ENCODE measurements at regions not wholly inside any gene's neighbourhood (a gene's known extent, or its start where the extent isn't known, plus 50 kb on each side); places are given as distances from the start of the nearest gene placed in this dataset.
A peak's percentile ranks its signal among the peaks of the same experiment; 100 is the strongest.

DNA sequence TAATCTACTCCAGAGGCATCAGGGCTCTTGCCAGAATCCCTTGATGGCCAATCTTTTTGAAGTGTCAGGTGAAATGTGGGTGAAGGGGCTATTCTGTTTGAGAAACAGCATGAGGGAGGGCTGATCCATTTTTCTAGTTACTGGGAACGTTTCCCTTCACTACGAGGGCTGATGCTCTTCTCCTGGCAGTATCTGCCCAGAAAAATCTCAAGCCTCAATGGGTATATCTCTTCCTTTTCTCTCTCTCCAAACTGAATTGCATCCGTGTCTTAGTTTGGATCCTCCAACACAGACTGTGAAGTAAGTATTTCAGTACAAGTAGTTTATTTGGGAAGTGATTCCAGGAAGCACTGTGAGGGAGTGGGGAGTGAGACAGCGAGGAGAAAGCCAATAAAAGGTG, 113.0 kb upstream of the NAV2 start:
- no peaks in the 10 kb centered on the region for H3K27me3 ChIP-seq
- no peak for DNase-seq (ENCODE audit: low spot score in 2 of 2)
- no peaks in the 10 kb centered on the region for H3K9me3 ChIP-seq
- H3K4me1 ChIP-seq: peaks cover 0 to 21% (median 8%) of the 10 kb centered on the region in 4 donors
- no peaks in the 10 kb centered on the region for H3K36me3 ChIP-seq
- no peak overlapping the region for H3K27ac ChIP-seq
- TF ChIP-seq, protein P1, sequence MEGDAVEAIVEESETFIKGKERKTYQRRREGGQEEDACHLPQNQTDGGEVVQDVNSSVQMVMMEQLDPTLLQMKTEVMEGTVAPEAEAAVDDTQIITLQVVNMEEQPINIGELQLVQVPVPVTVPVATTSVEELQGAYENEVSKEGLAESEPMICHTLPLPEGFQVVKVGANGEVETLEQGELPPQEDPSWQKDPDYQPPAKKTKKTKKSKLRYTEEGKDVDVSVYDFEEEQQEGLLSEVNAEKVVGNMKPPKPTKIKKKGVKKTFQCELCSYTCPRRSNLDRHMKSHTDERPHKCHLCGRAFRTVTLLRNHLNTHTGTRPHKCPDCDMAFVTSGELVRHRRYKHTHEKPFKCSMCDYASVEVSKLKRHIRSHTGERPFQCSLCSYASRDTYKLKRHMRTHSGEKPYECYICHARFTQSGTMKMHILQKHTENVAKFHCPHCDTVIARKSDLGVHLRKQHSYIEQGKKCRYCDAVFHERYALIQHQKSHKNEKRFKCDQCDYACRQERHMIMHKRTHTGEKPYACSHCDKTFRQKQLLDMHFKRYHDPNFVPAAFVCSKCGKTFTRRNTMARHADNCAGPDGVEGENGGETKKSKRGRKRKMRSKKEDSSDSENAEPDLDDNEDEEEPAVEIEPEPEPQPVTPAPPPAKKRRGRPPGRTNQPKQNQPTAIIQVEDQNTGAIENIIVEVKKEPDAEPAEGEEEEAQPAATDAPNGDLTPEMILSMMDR (IDR thresholded peaks at IDR 0.05): no peak
- TF ChIP-seq EP300 (IDR thresholded peaks at IDR 0.05) (no peak), POLR2A (IDR thresholded peaks at IDR 0.05) (no peak)
- 68 to 71% methylated on average over 4 of the region's 4 CpGs for WGBS, 2 donors
- H3K4me3 ChIP-seq: no peak overlapping the region

- H3K4me1 ChIP-seq: peaks cover 0 to 21% (median 8%) of the 10 kb centered on the region in 4 donors
- WGBS, 2 donors: 82 to 91% methylated on average over 4 of the region's 4 CpGs
- no peak for TF ChIP-seq EP300 (IDR thresholded peaks at IDR 0.05)
- TF ChIP-seq POLR2A (IDR thresholded peaks at IDR 0.05): no peak
- TF ChIP-seq, protein P1 (IDR thresholded peaks at IDR 0.05): no peak
- no peaks in the 10 kb centered on the region for H3K27me3 ChIP-seq
- H3K9me3 ChIP-seq: no peaks in the 10 kb centered on the region
- H3K27ac ChIP-seq: no peak overlapping the region
- no peak for DNase-seq (ENCODE audit: low spot score in 2 of 2)
- no peaks in the 10 kb centered on the region for H3K36me3 ChIP-seq
- no peak overlapping the region for H3K4me3 ChIP-seq
These were observed 113.7 kb upstream of the NAV2 start for GRCh38 chr11:19598876-19599486.

- no peak for DNase-seq (ENCODE audit: low spot score in 2 of 2)
- H3K9me3 ChIP-seq: no peaks in the 10 kb centered on the region
- H3K27ac ChIP-seq: no peak overlapping the region
- WGBS, 2 donors: 57 to 65% methylated on average over 3 of the region's 3 CpGs
- H3K4me3 ChIP-seq: no peak overlapping the region
- H3K27me3 ChIP-seq: no peaks in the 10 kb centered on the region
- no peak for TF ChIP-seq POLR2A (IDR thresholded peaks at IDR 0.05)
- TF ChIP-seq EP300 (IDR thresholded peaks at IDR 0.05): no peak
- TF ChIP-seq, protein P1 (IDR thresholded peaks at IDR 0.05): no peak
- H3K36me3 ChIP-seq: no peaks in the 10 kb centered on the region
- H3K4me1 ChIP-seq: peaks cover 0 to 21% (median 8%) of the 10 kb centered on the region in 4 donors
These were observed 114.2 kb upstream of the NAV2 start for GRCh38 chr11:19598456-19598855.

DNA sequence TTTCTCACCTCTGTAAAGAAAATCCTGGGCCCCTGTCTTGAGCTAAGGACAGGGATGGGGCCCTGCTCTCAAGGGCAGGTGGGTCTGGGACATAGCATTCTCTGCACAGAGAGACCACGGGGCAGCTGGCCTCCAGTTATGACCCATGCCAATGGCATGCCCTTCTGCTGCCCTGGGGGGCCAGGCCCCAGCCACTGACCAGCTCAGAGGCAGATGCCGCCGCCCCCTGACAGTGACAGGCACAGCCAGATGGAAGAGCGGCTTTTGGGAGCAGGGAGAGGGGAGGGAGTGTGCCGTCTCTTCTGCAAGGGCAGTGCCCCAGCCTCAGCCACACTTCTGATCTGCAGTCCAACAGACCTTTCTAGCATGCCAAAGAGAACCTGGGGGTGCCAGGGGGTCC, 114.8 kb upstream of the NAV2 start:
- Histone ChIP-seq H3K4me1 (peaks cover 0 to 21% (median 8%) of the 10 kb centered on the region in 4 donors), H3K27ac (peak overlapping the region in 1 of 4 donors; percentile 76), H3K36me3 (no peaks in the 10 kb centered on the region), H3K27me3 (no peaks in the 10 kb centered on the region), H3K4me3 (no peak overlapping the region), H3K9me3 (no peaks in the 10 kb centered on the region)
- DNase-seq (ENCODE audit: low spot score in 2 of 2): no peak
- TF ChIP-seq, protein P1 (IDR thresholded peaks at IDR 0.05): no peak
- TF ChIP-seq POLR2A (IDR thresholded peaks at IDR 0.05) (no peak), EP300 (IDR thresholded peaks at IDR 0.05) (no peak)
- 83 to 87% methylated on average over 5 of the region's 5 CpGs for WGBS, 2 donors

GRCh38 chr11:19597206-19597605, 115.4 kb upstream of the NAV2 start:
- Histone ChIP-seq H3K36me3 (no peaks in the 10 kb centered on the region), H3K27me3 (no peaks in the 10 kb centered on the region), H3K27ac (peak overlapping the region in 1 of 4 donors; percentile 76), H3K4me3 (no peak overlapping the region), H3K9me3 (no peaks in the 10 kb centered on the region), H3K4me1 (peaks cover 0 to 21% (median 8%) of the 10 kb centered on the region in 4 donors)
- TF ChIP-seq EP300 (IDR thresholded peaks at IDR 0.05) (no peak), POLR2A (IDR thresholded peaks at IDR 0.05) (no peak)
- TF ChIP-seq, protein P1 (IDR thresholded peaks at IDR 0.05): no peak
- DNase-seq (ENCODE audit: low spot score in 2 of 2): no peak
- WGBS, 2 donors: 48 to 52% methylated on average over 1 of the region's 1 CpG
